IMR-90 (cell line): ENCODE measurements at regions not wholly inside any gene's neighbourhood (a gene's known extent, or its start where the extent isn't known, plus 50 kb on each side); places are given as distances from the start of the nearest gene placed in this dataset.

Experiments
- ATAC-seq: fragments of 200-7000 bp; cut with Tn5 transposase; 2 replicates; pipeline ENCODE4 v1.9.1; 2020; ENCODE audit warnings: low read depth, mild to moderate bottlenecking, moderate library complexity
- BruUV-seq: library from RNA; stranded (reverse); fragments of 400-500 nt; replicated peaks from 2 replicates; lab custom pipeline; 2021; lab: Mats Ljungman, UMichigan
- CTCF ChIA-PET: fragments of 300-600 bp; formaldehyde crosslinking; extraction: SDS; loops from one replicate; lab custom pipeline; 2021; ENCODE audit warnings: antibody characterized with exemption; lab: Yijun Ruan, JAX
- POLR2A ChIA-PET: fragments of 300-600 bp; sonication (Branson Sonifier 250); formaldehyde crosslinking; loops from one replicate; lab custom pipeline; 2022; ENCODE audit warnings: antibody characterized with exemption; ENCODE audit not compliant: unreplicated experiment; lab: Charles Lee
- DNase-seq: peaks from one replicate; pipeline ENCODE4 v3.0.0; 2013
- H2AFZ ChIP-seq: replicated peaks from 2 replicates; pipeline ENCODE3; 2013; ENCODE audit warnings: low read length, mild to moderate bottlenecking; ENCODE audit not compliant: poor library complexity
- H2AK5ac ChIP-seq: 2 replicates; pipeline ENCODE4 v1.6.1; 2013; ENCODE audit warnings: low read depth, low read length, inconsistent platforms
- H2AK9ac ChIP-seq: replicated peaks from 2 replicates; pipeline ENCODE3; 2013; ENCODE audit warnings: mild to moderate bottlenecking, low read depth, low read length, moderate library complexity; ENCODE audit not compliant: poor library complexity
- H2BK120ac ChIP-seq: 2 replicates; pipeline ENCODE4 v1.6.1; 2013; ENCODE audit warnings: low read depth, low read length, inconsistent platforms
- H2BK15ac ChIP-seq: 3 replicates; pipeline ENCODE4 v1.6.1; 2013; ENCODE audit warnings: low read depth, low read length, inconsistent platforms
- H2BK20ac ChIP-seq: 2 replicates; pipeline ENCODE4 v1.6.1; 2013; ENCODE audit warnings: low read depth, mild to moderate bottlenecking, inconsistent platforms, low read length, moderate library complexity
- H2BK5ac ChIP-seq: 2 replicates; pipeline ENCODE4 v1.6.1; 2013; ENCODE audit warnings: mild to moderate bottlenecking, low read depth, low read length, inconsistent platforms; ENCODE audit not compliant: poor library complexity, severe bottlenecking
- H3K14ac ChIP-seq: replicated peaks from 2 replicates; pipeline ENCODE4 v1.6.1; 2013; ENCODE audit warnings: low read depth, low read length, inconsistent platforms
- H3K18ac ChIP-seq: 2 replicates; pipeline ENCODE4 v1.6.1; 2013; ENCODE audit warnings: low read depth, low read length, control low read depth
- H3K23ac ChIP-seq: 2 replicates; pipeline ENCODE4 v1.6.1; 2013; ENCODE audit warnings: low read depth, low read length, inconsistent platforms
- H3K27ac ChIP-seq: 2 replicates; pipeline ENCODE4 v1.5.1; 2013; ENCODE audit warnings: mild to moderate bottlenecking, control low read depth, low read length; ENCODE audit not compliant: insufficient read depth
- H3K27me3 ChIP-seq: 2 replicates; pipeline ENCODE4 v1.6.1; 2013; ENCODE audit warnings: low read length; ENCODE audit not compliant: control insufficient read depth, insufficient read depth
- H3K36me3 ChIP-seq: 2 replicates; pipeline ENCODE4 v1.6.1; 2013; ENCODE audit warnings: low read length, mixed read lengths; ENCODE audit not compliant: control insufficient read depth, insufficient read depth
- H3K4ac ChIP-seq: 2 replicates; pipeline ENCODE4 v1.6.1; 2013; ENCODE audit warnings: low read depth, low read length, inconsistent platforms
- H3K4me1 ChIP-seq: 2 replicates; pipeline ENCODE4 v1.6.1; 2013; ENCODE audit warnings: low read length, mixed read lengths; ENCODE audit not compliant: control insufficient read depth, insufficient read depth
- H3K4me2 ChIP-seq: 2 replicates; pipeline ENCODE4 v1.6.1; 2013; ENCODE audit warnings: low read depth, mild to moderate bottlenecking, control low read depth, low read length, moderate library complexity
- H3K4me3 ChIP-seq: 2 replicates; pipeline ENCODE4 v1.5.1; 2013; ENCODE audit warnings: low read depth, mild to moderate bottlenecking, control low read depth, low read length, moderate library complexity; ENCODE audit not compliant: insufficient read depth
- H3K56ac ChIP-seq: 2 replicates; pipeline ENCODE4 v1.6.1; 2013; ENCODE audit warnings: low read length, inconsistent platforms; ENCODE audit not compliant: insufficient read depth; ENCODE audit errors: extremely low read depth
- H3K79me1 ChIP-seq, 2 experiments: 2 replicates each; pipeline ENCODE4 v1.6.1; 2013; ENCODE audit warnings: low read length in 2 of 2, inconsistent platforms in 1 of 2, low read depth in 1 of 2
- H3K9ac ChIP-seq: 2 replicates; pipeline ENCODE4 v1.6.1; 2013; ENCODE audit warnings: low read depth, low read length, control low read depth
- H3K9me1 ChIP-seq: 2 replicates; pipeline ENCODE4 v1.6.1; 2013; ENCODE audit warnings: low read length, inconsistent platforms; ENCODE audit not compliant: insufficient read depth
- H3K9me3 ChIP-seq: 2 replicates; pipeline ENCODE4 v1.6.1; 2013; ENCODE audit warnings: low read length; ENCODE audit not compliant: control insufficient read depth, insufficient read depth
- H4K20me1 ChIP-seq: 2 replicates; pipeline ENCODE4 v1.6.1; 2013; ENCODE audit warnings: low read length, inconsistent platforms; ENCODE audit not compliant: insufficient read depth
- H4K5ac ChIP-seq: 2 replicates; pipeline ENCODE4 v1.6.1; 2013; ENCODE audit warnings: mild to moderate bottlenecking, low read depth, low read length, control low read depth
- H4K8ac ChIP-seq, 2 experiments: 2 replicates each; pipeline ENCODE4 v1.6.1; 2013; ENCODE audit warnings: low read depth in 2 of 2, low read length in 2 of 2, control low read depth in 1 of 2, inconsistent platforms in 1 of 2
- H4K91ac ChIP-seq: 2 replicates; pipeline ENCODE4 v1.6.1; 2013; ENCODE audit warnings: low read depth, low read length, inconsistent platforms; ENCODE audit not compliant: insufficient read depth
- BHLHE40 ChIP-seq: fragments of 150-350 bp; IDR thresholded peaks from 2 replicates; pipeline ENCODE4 v1.6.1; 2016; ENCODE audit warnings: mild to moderate bottlenecking, low read depth, low read length
- CEBPB ChIP-seq: IDR thresholded peaks from 2 replicates; pipeline ENCODE4 v1.6.1; 2012; ENCODE audit warnings: low read depth, low read length, improper control_type of control experiment
- CHD1 ChIP-seq: IDR thresholded peaks from 2 replicates; pipeline ENCODE4 v1.6.1; 2012; ENCODE audit warnings: low read depth, low read length, improper control_type of control experiment
- ELK1 ChIP-seq: fragments of 150-350 bp; IDR thresholded peaks from 2 replicates; pipeline ENCODE4 v1.6.1; 2016; ENCODE audit warnings: low read depth, mild to moderate bottlenecking, low read length, moderate library complexity, borderline replicate concordance
- FOS ChIP-seq: fragments of 150-350 bp; IDR thresholded peaks from 2 replicates; pipeline ENCODE4 v1.6.1; 2016; ENCODE audit warnings: low read depth, low read length
- MAFK ChIP-seq: IDR thresholded peaks from 2 replicates; pipeline ENCODE4 v1.6.1; 2012; ENCODE audit warnings: low read depth, low read length, improper control_type of control experiment
- MAZ ChIP-seq: IDR thresholded peaks from 2 replicates; pipeline ENCODE4 v1.6.1; 2012; ENCODE audit warnings: low read depth, mild to moderate bottlenecking, low read length, improper control_type of control experiment, moderate library complexity, borderline replicate concordance
- MXI1 ChIP-seq: IDR thresholded peaks from 2 replicates; pipeline ENCODE4 v1.6.1; 2012; ENCODE audit warnings: low read depth, mild to moderate bottlenecking, low read length, moderate library complexity, borderline replicate concordance
- NFE2L2 ChIP-seq: fragments of 150-350 bp; IDR thresholded peaks from 2 replicates; pipeline ENCODE4 v1.6.1; 2016; ENCODE audit warnings: low read depth, mild to moderate bottlenecking, low read length
- POLR2A ChIP-seq: IDR thresholded peaks from 2 replicates; pipeline ENCODE4 v1.6.1; 2012; ENCODE audit warnings: mild to moderate bottlenecking, low read depth, low read length
- RAD21 ChIP-seq: IDR thresholded peaks from 2 replicates; pipeline ENCODE4 v1.6.1; 2012; ENCODE audit warnings: low read length, improper control_type of control experiment
- RCOR1 ChIP-seq: IDR thresholded peaks from 2 replicates; pipeline ENCODE4 v1.6.1; 2012; ENCODE audit warnings: mild to moderate bottlenecking, low read length, improper control_type of control experiment; ENCODE audit not compliant: insufficient replicate concordance
- RFX5 ChIP-seq: IDR thresholded peaks from 2 replicates; pipeline ENCODE4 v1.8.0; 2012; ENCODE audit warnings: low read depth, mild to moderate bottlenecking, low read length, moderate library complexity
- SMC3 ChIP-seq: fragments of 150-350 bp; IDR thresholded peaks from 2 replicates; pipeline ENCODE4 v1.6.1; 2016; ENCODE audit warnings: low read depth, mild to moderate bottlenecking, antibody characterized with exemption, low read length, moderate library complexity
- USF2 ChIP-seq: fragments of 150-350 bp; IDR thresholded peaks from 2 replicates; pipeline ENCODE4 v1.6.1; 2017; ENCODE audit warnings: mild to moderate bottlenecking, antibody characterized with exemption, low read length, low read depth
- WGBS, 2 experiments: methylation state at CpG; one replicate each; pipeline versions ENCODE4 v1.1.5 to v1.1.7; 2013; ENCODE audit warnings: missing lambda C conversion rate in 2 of 2; ENCODE audit not compliant: insufficient read length in 1 of 2; ENCODE audit errors: extremely low coverage in 2 of 2; 5-methylcytosine and 5-hydroxymethylcytosine counted together
- dilution Hi-C: fragments of 300-500 bp; cut with HindIII; formaldehyde crosslinking; loops from one replicate; pipeline ENCODE4 v1.14.3; 2018; ENCODE audit warnings: low sequenced_read_pairs; ENCODE audit not compliant: unreplicated experiment
- in situ Hi-C: fragments of 300-500 bp; cut with MboI; formaldehyde crosslinking; loops from 3 replicates; pipeline ENCODE4 v1.14.3; 2019; ENCODE audit warnings: low sequenced_read_pairs, inconsistent platforms, mixed read lengths
- intact Hi-C: fragments of 100-400 bp; cut with micrococcal nuclease; formaldehyde crosslinking; loops from 2 replicates; pipeline ENCODE4 v1.10.0; 2022
- TF ChIP-seq, protein P1 (sequence below): conservative IDR thresholded peaks from 2 replicates; pipeline ENCODE4 v1.5.1; 2012; ENCODE audit warnings: mild to moderate bottlenecking, low read depth, low read length, improper control_type of control experiment

GRCh38 chr17:20927308-20927977, 115.4 kb downstream of the USP22 start:
- H4K5ac ChIP-seq: no peak overlapping the region
- no peak overlapping the region for H3K27ac ChIP-seq
- no peak overlapping the region for H2BK15ac ChIP-seq
- TF ChIP-seq MXI1: no peak
- TF ChIP-seq MAZ: no peak
- no peak for TF ChIP-seq RCOR1
- TF ChIP-seq NFE2L2: no peak
- no peak for TF ChIP-seq POLR2A
- no peak for TF ChIP-seq USF2
- TF ChIP-seq CEBPB: no peak
- no peak for TF ChIP-seq SMC3
- TF ChIP-seq FOS: no peak
- TF ChIP-seq RFX5: no peak
- no peak for TF ChIP-seq RAD21
- TF ChIP-seq MAFK: no peak
- no peak for TF ChIP-seq CHD1
- TF ChIP-seq ELK1: no peak
- TF ChIP-seq, protein P1, sequence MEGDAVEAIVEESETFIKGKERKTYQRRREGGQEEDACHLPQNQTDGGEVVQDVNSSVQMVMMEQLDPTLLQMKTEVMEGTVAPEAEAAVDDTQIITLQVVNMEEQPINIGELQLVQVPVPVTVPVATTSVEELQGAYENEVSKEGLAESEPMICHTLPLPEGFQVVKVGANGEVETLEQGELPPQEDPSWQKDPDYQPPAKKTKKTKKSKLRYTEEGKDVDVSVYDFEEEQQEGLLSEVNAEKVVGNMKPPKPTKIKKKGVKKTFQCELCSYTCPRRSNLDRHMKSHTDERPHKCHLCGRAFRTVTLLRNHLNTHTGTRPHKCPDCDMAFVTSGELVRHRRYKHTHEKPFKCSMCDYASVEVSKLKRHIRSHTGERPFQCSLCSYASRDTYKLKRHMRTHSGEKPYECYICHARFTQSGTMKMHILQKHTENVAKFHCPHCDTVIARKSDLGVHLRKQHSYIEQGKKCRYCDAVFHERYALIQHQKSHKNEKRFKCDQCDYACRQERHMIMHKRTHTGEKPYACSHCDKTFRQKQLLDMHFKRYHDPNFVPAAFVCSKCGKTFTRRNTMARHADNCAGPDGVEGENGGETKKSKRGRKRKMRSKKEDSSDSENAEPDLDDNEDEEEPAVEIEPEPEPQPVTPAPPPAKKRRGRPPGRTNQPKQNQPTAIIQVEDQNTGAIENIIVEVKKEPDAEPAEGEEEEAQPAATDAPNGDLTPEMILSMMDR: no peak
- TF ChIP-seq BHLHE40: no peak
- DNase-seq (no peak), ATAC-seq (no peak)
- no peak overlapping the region for H4K8ac ChIP-seq
- no peak overlapping the region for H3K4me2 ChIP-seq
- H3K9me1 ChIP-seq: no peaks in the 10 kb centered on the region
- no peak overlapping the region for H2AK9ac ChIP-seq
- no peaks in the 10 kb centered on the region for H4K20me1 ChIP-seq
- H2AFZ ChIP-seq: no peak overlapping the region
- no peaks in the 10 kb centered on the region for H3K36me3 ChIP-seq
- no peak overlapping the region for H3K23ac ChIP-seq
- POLR2A ChIA-PET: no interaction called here
- H2AK5ac ChIP-seq: no peak overlapping the region
- no peak overlapping the region for H3K9ac ChIP-seq
- H3K79me1 ChIP-seq: no peaks in the 10 kb centered on the region
- no peaks in the 10 kb centered on the region for H3K9me3 ChIP-seq
- no peak overlapping the region for H4K91ac ChIP-seq
- no peak overlapping the region for H3K14ac ChIP-seq
- no peak overlapping the region for H3K18ac ChIP-seq
- no peak overlapping the region for H3K4me3 ChIP-seq
- intact Hi-C loops: no loop called here
- H2BK20ac ChIP-seq: no peak overlapping the region
- in situ Hi-C loops: no loop called here
- H3K56ac ChIP-seq: no peak overlapping the region
- no CpG with 5 or more reads among the region's 7 CpGs for WGBS, 2 experiments
- no TSS peak for BruUV-seq
- CTCF ChIA-PET: no interaction called here
- H2BK5ac ChIP-seq: no peak overlapping the region
- dilution Hi-C loops: no loop called here
- peaks cover 4% of the 10 kb centered on the region for H3K4me1 ChIP-seq
- no peaks in the 10 kb centered on the region for H3K27me3 ChIP-seq
- no peak overlapping the region for H2BK120ac ChIP-seq
- peak overlapping the region; percentile 40; the same call in 1 of the 2 replicates for H3K4ac ChIP-seq
